SU-DHL-6 (cell line): ENCODE measurements at regions not wholly inside any gene's neighbourhood (a gene's known extent, or its start where the extent isn't known, plus 50 kb on each side); places are given as distances from the start of the nearest gene placed in this dataset.
"Not testable (repeated sequence)": the region's sequence is repeated elsewhere in the genome, so short reads cannot be mapped to it uniquely, and the experiment has no call there.

Experiments
- H2AFZ ChIP-seq: fragments of 200-600 bp; sonication (generic); 2 replicates; pipeline ENCODE4 v1.6.1; 2014; ENCODE audit warnings: low read depth, mild to moderate bottlenecking, moderate library complexity, mixed read lengths, antibody characterized with exemption, low read length; ENCODE audit not compliant: severe bottlenecking
- H3F3A ChIP-seq: fragments of 200-600 bp; shearing (Covaris generic); 2 replicates; pipeline ENCODE4 v1.6.0; 2016; ENCODE audit warnings: antibody characterized with exemption, mild to moderate bottlenecking; ENCODE audit not compliant: insufficient read depth
- H3K27ac ChIP-seq: fragments of 200-600 bp; sonication (generic); 2 replicates; pipeline ENCODE4 v1.5.1; 2016; ENCODE audit warnings: low read depth, mild to moderate bottlenecking, low read length, moderate library complexity, mixed read lengths
- H3K27me3 ChIP-seq: fragments of 200-600 bp; sonication (generic), shearing (Covaris generic); 2 replicates; pipeline ENCODE4 v1.6.0; 2014; ENCODE audit warnings: mild to moderate bottlenecking, low read length
- H3K36me3 ChIP-seq: fragments of 200-600 bp; sonication (generic); 2 replicates; pipeline ENCODE4 v1.6.1; 2014; ENCODE audit warnings: mild to moderate bottlenecking, low read length, mixed read lengths
- H3K4me2 ChIP-seq: fragments of 300-600, 200-600 bp; shearing (Covaris generic), sonication (generic); 2 replicates; pipeline ENCODE4 v1.6.0; 2014; ENCODE audit warnings: low read length, low read depth, mild to moderate bottlenecking; ENCODE audit not compliant: poor library complexity, severe bottlenecking
- H3K4me3 ChIP-seq: fragments of 200-600 bp; sonication (generic); 2 replicates; pipeline ENCODE4 v1.5.1; 2014; ENCODE audit warnings: antibody characterized with exemption, low read length, mild to moderate bottlenecking, mixed read lengths; ENCODE audit not compliant: insufficient read depth, poor library complexity, severe bottlenecking
- H3K79me2 ChIP-seq: fragments of 200-600 bp; sonication (generic); 2 replicates; pipeline ENCODE4 v1.6.1; 2014; ENCODE audit warnings: mild to moderate bottlenecking, low read length, moderate library complexity; ENCODE audit not compliant: insufficient read depth
- H3K9ac ChIP-seq: fragments of 200-600 bp; sonication (generic); 2 replicates; pipeline ENCODE4 v1.7.0; 2014; ENCODE audit warnings: mild to moderate bottlenecking, low read length
- H3K9me2 ChIP-seq: fragments of 200-600 bp; sonication (generic); replicated peaks from 2 replicates; pipeline ENCODE4 v1.6.1; 2014; ENCODE audit warnings: low read length; ENCODE audit not compliant: insufficient read depth
- H3K9me3 ChIP-seq: fragments of 200-600 bp; sonication (generic); 2 replicates; pipeline ENCODE4 v1.6.1; 2014; ENCODE audit warnings: low read length, mixed read lengths; ENCODE audit not compliant: insufficient read depth
- H4K20me1 ChIP-seq: fragments of 200-600 bp; sonication (generic); 2 replicates; pipeline ENCODE4 v1.6.1; 2014; ENCODE audit warnings: low read depth, mild to moderate bottlenecking, antibody characterized with exemption, low read length, moderate library complexity, mixed read lengths
- CTCF ChIP-seq: fragments of 200-600 bp; sonication (generic); IDR thresholded peaks from one replicate; pipeline ENCODE4 v1.5.1; 2017; ENCODE audit warnings: antibody characterized with exemption, mild to moderate bottlenecking, low read length, moderate library complexity; ENCODE audit not compliant: insufficient read depth, poor library complexity, severe bottlenecking
- EZH2phosphoT487 ChIP-seq: fragments of 200-600 bp; sonication (generic), shearing (Covaris generic); conservative IDR thresholded peaks from 2 replicates; pipeline ENCODE4 v1.6.1; 2018; ENCODE audit warnings: mild to moderate bottlenecking, antibody characterized with exemption, low read length, moderate library complexity, mixed read lengths

- Histone ChIP-seq H3K27me3 (no peaks in the 10 kb centered on the region), H4K20me1 (no peaks in the 10 kb centered on the region), H3K9me2 (no peaks in the 10 kb centered on the region), H3K9me3 (no peaks in the 10 kb centered on the region), H3K4me3 (no peak overlapping the region), H3F3A (no peaks in the 10 kb centered on the region), H3K27ac (no peak overlapping the region), H2AFZ (no peak overlapping the region), H3K9ac (no peak overlapping the region), H3K36me3 (no peaks in the 10 kb centered on the region), H3K4me2 (no peak overlapping the region), H3K79me2 (no peaks in the 10 kb centered on the region)
- no peak for TF ChIP-seq EZH2phosphoT487
- TF ChIP-seq CTCF = no peak
Measured at GRCh38 chr7:68866200-68866570, 732.1 kb upstream of the AUTS2 start.

DNA sequence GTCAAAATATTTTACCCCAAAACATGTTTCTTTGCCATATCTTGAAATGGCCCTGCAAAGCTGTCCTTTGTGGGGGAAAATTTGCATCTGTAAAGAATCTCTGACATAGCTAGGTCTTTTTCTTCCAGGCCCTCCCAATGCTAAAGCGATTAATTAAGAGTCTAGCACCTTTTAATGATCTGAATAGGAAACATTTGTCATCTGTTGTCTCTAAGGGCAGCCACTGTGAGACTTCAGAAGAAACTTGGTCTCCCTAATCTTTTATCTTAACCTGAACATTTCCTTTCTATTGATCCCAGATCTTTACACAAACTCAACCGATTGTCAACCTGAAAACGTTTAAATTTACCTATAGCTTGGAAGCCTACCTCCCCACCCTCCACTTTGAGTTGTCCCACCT is 731.6 kb upstream of the AUTS2 start:
- not testable (repeated sequence) for H3K9ac ChIP-seq, H4K20me1 ChIP-seq, H3F3A ChIP-seq, H2AFZ ChIP-seq, H3K27me3 ChIP-seq, H3K9me2 ChIP-seq, H3K27ac ChIP-seq, H3K9me3 ChIP-seq, H3K79me2 ChIP-seq, H3K4me2 ChIP-seq, H3K36me3 ChIP-seq, H3K4me3 ChIP-seq

- H3K9ac ChIP-seq = no peak overlapping the region
- no peaks in the 10 kb centered on the region for H3K9me2 ChIP-seq
- no peaks in the 10 kb centered on the region for H3K36me3 ChIP-seq
- no peaks in the 10 kb centered on the region for H3K9me3 ChIP-seq
- no peaks in the 10 kb centered on the region for H3K27me3 ChIP-seq
- H3K4me2 ChIP-seq = no peak overlapping the region
- no peaks in the 10 kb centered on the region for H4K20me1 ChIP-seq
- TF ChIP-seq EZH2phosphoT487 (no peak), CTCF (no peak)
- H3K27ac ChIP-seq = no peak overlapping the region
- H3K4me3 ChIP-seq = no peak overlapping the region
- H3F3A ChIP-seq = no peaks in the 10 kb centered on the region
- H3K79me2 ChIP-seq = no peaks in the 10 kb centered on the region
- no peak overlapping the region for H2AFZ ChIP-seq
Measured at GRCh38 chr7:68868978-68869377, 729.3 kb upstream of the AUTS2 start.

- no peak overlapping the region for H3K27ac ChIP-seq
- no peaks in the 10 kb centered on the region for H3K79me2 ChIP-seq
- no peaks in the 10 kb centered on the region for H3K36me3 ChIP-seq
- no peaks in the 10 kb centered on the region for H3K27me3 ChIP-seq
- no peak for TF ChIP-seq CTCF
- TF ChIP-seq EZH2phosphoT487 = no peak
- H4K20me1 ChIP-seq = no peaks in the 10 kb centered on the region
- no peak overlapping the region for H3K4me3 ChIP-seq
- no peaks in the 10 kb centered on the region for H3K9me2 ChIP-seq
- H3K9ac ChIP-seq = no peak overlapping the region
- no peaks in the 10 kb centered on the region for H3F3A ChIP-seq
- H3K9me3 ChIP-seq = no peaks in the 10 kb centered on the region
- H2AFZ ChIP-seq = no peak overlapping the region
- no peak overlapping the region for H3K4me2 ChIP-seq
Measured at GRCh38 chr7:68873616-68874015, 724.7 kb upstream of the AUTS2 start.
